Keratinocyte (primary cell): ENCODE measurements at regions not wholly inside any gene's neighbourhood (a gene's known extent, or its start where the extent isn't known, plus 50 kb on each side); places are given as distances from the start of the nearest gene placed in this dataset.

Experiments
- DNase-seq: peaks from one replicate; pipeline ENCODE4 v3.0.0-alpha.2; 2011; ENCODE audit warnings: low read depth, missing footprints, low spot score
- FAIRE-seq: peaks from 2 replicates; lab custom pipeline; 2011; peaks lifted over from hg19 to GRCh38; lab: Jason Lieb, UNC
- H2AFZ ChIP-seq: 2 replicates; pipeline ENCODE4 v1.6.0; 2012; ENCODE audit warnings: low read length, control low read depth, inconsistent platforms; ENCODE audit not compliant: control insufficient read depth
- H3K27ac ChIP-seq: 2 replicates; pipeline ENCODE4 v1.5.1; 2011; ENCODE audit warnings: low read length; ENCODE audit not compliant: control insufficient read depth, insufficient read depth
- H3K27me3 ChIP-seq: 3 replicates; pipeline ENCODE4 v1.6.0; 2011; ENCODE audit warnings: low read length; ENCODE audit not compliant: control insufficient read depth, insufficient read depth; ENCODE audit errors: extremely low read depth
- H3K36me3 ChIP-seq, 2 experiments: 2 replicates in 1 of 2; 3 replicates in 1 of 2; pipeline ENCODE4 v1.5.1; 2011; ENCODE audit warnings: low read length in 2 of 2, mild to moderate bottlenecking in 1 of 2; ENCODE audit not compliant: control insufficient read depth in 2 of 2, insufficient read depth in 2 of 2; ENCODE audit errors: extremely low read depth in 1 of 2
- H3K4me1 ChIP-seq: 3 replicates; pipeline ENCODE4 v1.5.1; 2011; ENCODE audit warnings: low read length; ENCODE audit not compliant: control insufficient read depth, insufficient read depth; ENCODE audit errors: extremely low read depth
- H3K4me2 ChIP-seq: 3 replicates; pipeline ENCODE4 v1.6.0; 2011; ENCODE audit warnings: low read depth, low read length; ENCODE audit not compliant: control insufficient read depth, insufficient read depth; ENCODE audit errors: extremely low read depth
- H3K4me3 ChIP-seq, 3 experiments: fragments of 200-600 bp in 1 of 3; sonication (generic) in 1 of 3; 2 replicates in 2 of 3; 3 replicates in 1 of 3; pipeline ENCODE4 v1.5.1; 2011 to 2016; ENCODE audit warnings: low read length in 3 of 3, mild to moderate bottlenecking in 3 of 3, control low read depth in 2 of 3, inconsistent platforms in 1 of 3, low read depth in 1 of 3, mixed read lengths in 1 of 3, mixed run types in 1 of 3, moderate library complexity in 1 of 3; ENCODE audit not compliant: control insufficient read depth in 2 of 3, insufficient read depth in 2 of 3; ENCODE audit errors: extremely low read depth in 1 of 3
- H3K79me2 ChIP-seq: 2 replicates; pipeline ENCODE4 v1.6.0; 2012; ENCODE audit warnings: low read length; ENCODE audit not compliant: control insufficient read depth, insufficient read depth
- H3K9ac ChIP-seq: 3 replicates; pipeline ENCODE4 v1.6.0; 2011; ENCODE audit warnings: low read length; ENCODE audit not compliant: control insufficient read depth, insufficient read depth; ENCODE audit errors: extremely low read depth
- H3K9me1 ChIP-seq: 3 replicates; pipeline ENCODE4 v1.6.0; 2011; ENCODE audit warnings: low read length; ENCODE audit not compliant: control insufficient read depth, insufficient read depth; ENCODE audit errors: extremely low read depth
- H3K9me3 ChIP-seq: 2 replicates; pipeline ENCODE4 v1.5.1; 2012; ENCODE audit warnings: low read depth, low read length; ENCODE audit not compliant: control insufficient read depth
- H4K20me1 ChIP-seq: 3 replicates; pipeline ENCODE4 v1.6.0; 2011; ENCODE audit warnings: low read length; ENCODE audit not compliant: control insufficient read depth, insufficient read depth; ENCODE audit errors: extremely low read depth
- EZH2 ChIP-seq: IDR thresholded peaks from one replicate; pipeline ENCODE4 v1.6.1; 2012; ENCODE audit warnings: inconsistent platforms, mild to moderate bottlenecking, low read length, moderate library complexity
- dilution Hi-C: fragments of 300-500 bp; cut with MboI; formaldehyde crosslinking; loops from one replicate; pipeline ENCODE4 v1.7.0; 2020; ENCODE audit warnings: low sequenced_read_pairs; ENCODE audit not compliant: extremely low pct_ligation_motif_present
- TF ChIP-seq, protein P1 (sequence below), 3 experiments: IDR thresholded peaks in 1 of 3; conservative IDR thresholded peaks in 1 of 3; optimal IDR thresholded peaks in 1 of 3; 2 replicates in 2 of 3; 3 replicates in 1 of 3; pipeline versions ENCODE3 to v1.5.1; 2011; ENCODE audit warnings: low read length in 3 of 3, mild to moderate bottlenecking in 3 of 3, moderate library complexity in 2 of 3, control low read depth in 1 of 3, inconsistent platforms in 1 of 3; ENCODE audit not compliant: insufficient read depth in 2 of 3; ENCODE audit errors: extremely low read depth in 1 of 3

DNA sequence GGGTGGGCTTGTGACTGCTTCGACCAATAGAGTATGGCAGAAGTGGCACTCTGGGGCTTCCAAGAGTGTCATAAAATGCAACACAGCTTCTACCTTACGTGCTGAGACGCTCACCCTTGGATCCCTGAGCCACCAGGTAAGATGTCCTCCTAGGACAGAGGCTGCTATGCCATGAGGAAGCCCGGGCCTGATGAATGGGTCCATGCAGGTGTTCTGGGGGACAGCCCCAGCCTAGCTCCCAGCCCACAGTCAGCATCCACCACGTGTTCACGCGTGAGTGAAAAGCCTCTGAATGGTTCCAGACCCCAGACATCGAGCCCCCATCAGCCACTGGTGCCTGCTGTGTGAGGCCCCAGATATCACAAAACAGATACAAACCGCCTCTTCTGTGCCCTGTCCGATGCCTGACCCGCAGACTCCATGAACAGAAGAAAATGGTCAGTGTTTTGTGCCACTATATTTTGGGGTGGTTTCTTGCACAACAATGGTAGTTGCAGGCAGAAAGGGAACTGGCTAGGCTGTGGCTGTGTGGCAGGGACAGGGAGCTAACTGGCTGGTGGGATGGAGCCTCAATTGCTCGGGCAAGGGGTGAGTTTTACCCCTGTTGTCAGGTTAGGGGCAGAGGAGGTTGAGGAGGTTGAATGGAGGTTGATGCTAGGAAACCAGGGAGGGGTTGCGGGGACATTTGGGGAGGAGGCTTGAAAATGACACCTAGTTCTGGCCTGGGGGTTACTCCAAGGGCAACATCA is 92.2 kb downstream of the LINGO1 start:
- no peak overlapping the region for H3K27ac ChIP-seq
- no peaks in the 10 kb centered on the region for H3K36me3 ChIP-seq
- TF ChIP-seq, protein P1, sequence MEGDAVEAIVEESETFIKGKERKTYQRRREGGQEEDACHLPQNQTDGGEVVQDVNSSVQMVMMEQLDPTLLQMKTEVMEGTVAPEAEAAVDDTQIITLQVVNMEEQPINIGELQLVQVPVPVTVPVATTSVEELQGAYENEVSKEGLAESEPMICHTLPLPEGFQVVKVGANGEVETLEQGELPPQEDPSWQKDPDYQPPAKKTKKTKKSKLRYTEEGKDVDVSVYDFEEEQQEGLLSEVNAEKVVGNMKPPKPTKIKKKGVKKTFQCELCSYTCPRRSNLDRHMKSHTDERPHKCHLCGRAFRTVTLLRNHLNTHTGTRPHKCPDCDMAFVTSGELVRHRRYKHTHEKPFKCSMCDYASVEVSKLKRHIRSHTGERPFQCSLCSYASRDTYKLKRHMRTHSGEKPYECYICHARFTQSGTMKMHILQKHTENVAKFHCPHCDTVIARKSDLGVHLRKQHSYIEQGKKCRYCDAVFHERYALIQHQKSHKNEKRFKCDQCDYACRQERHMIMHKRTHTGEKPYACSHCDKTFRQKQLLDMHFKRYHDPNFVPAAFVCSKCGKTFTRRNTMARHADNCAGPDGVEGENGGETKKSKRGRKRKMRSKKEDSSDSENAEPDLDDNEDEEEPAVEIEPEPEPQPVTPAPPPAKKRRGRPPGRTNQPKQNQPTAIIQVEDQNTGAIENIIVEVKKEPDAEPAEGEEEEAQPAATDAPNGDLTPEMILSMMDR (optimal IDR thresholded peaks at IDR 0.05 in 1 of 3, IDR thresholded peaks at IDR 0.05 in 1 of 3, conservative IDR thresholded peaks at IDR 0.05 in 1 of 3; ENCODE audit: extremely low read depth in 1 of 3, insufficient read depth in 2 of 3, low read length in 3 of 3) = no peak
- TF ChIP-seq EZH2 = no peak
- no peaks in the 10 kb centered on the region for H3K9me3 ChIP-seq
- dilution Hi-C loops = no loop called here
- no peak overlapping the region for H2AFZ ChIP-seq
- H3K4me1 ChIP-seq = peaks cover 9% of the 10 kb centered on the region
- H3K4me3 ChIP-seq = no peak overlapping the region
- FAIRE-seq (no peak), DNase-seq (no peak)
- H3K27me3 ChIP-seq = peaks cover 3% of the 10 kb centered on the region
- no peaks in the 10 kb centered on the region for H3K9me1 ChIP-seq
- H3K79me2 ChIP-seq = no peaks in the 10 kb centered on the region
- no peak overlapping the region for H3K9ac ChIP-seq
- H4K20me1 ChIP-seq = no peaks in the 10 kb centered on the region
- H3K4me2 ChIP-seq = no peak overlapping the region

DNA sequence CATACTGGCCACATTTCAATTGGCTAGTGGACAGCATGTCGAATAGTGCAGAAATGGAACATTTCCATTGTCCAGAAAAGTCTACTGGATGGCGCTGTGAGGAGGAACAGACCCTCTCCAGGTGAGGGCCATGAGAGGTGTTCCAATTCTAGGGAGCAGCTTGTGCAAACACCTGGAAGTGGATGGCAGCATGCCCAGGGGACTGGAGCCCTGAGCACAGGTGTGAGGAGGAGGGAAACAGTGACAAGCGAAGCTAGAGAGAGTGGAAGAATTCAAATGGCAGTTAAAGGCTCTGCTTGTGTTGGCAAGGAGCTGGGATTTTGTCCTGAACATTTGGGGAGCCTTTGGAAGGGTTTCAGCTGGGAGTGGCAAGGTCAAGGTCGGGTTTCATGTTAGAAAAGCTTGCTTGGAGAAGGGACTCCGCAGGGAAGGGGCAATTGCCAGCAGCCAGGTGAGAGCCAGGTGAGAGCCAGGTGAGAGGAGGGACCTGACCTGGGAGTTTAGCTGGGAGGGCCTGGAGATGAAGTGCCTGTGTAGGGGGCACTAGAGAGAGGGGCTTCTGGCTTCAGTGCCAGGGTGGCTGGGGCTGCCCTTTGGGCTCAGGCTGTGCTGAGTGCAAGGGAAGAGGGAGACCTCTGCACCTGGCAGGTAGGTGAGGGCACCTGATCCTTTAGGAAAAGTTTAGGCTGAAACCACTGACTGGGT is 93.8 kb downstream of the LINGO1 start:
- dilution Hi-C loops = no loop called here

More for the DNA sequence above, 93.8 kb downstream of the LINGO1 start:
- H3K9me1 ChIP-seq = no peaks in the 10 kb centered on the region
- no peaks in the 10 kb centered on the region for H4K20me1 ChIP-seq
- H3K36me3 ChIP-seq = no peaks in the 10 kb centered on the region
- no peaks in the 10 kb centered on the region for H3K9me3 ChIP-seq
- DNase-seq (no peak), FAIRE-seq (no peak)
- H3K4me3 ChIP-seq = no peak overlapping the region
- no peaks in the 10 kb centered on the region for H3K79me2 ChIP-seq
- no peak overlapping the region for H3K4me2 ChIP-seq
- H3K27ac ChIP-seq = no peak overlapping the region
- H3K27me3 ChIP-seq = no peaks in the 10 kb centered on the region
- H3K9ac ChIP-seq = no peak overlapping the region
- peaks cover 9% of the 10 kb centered on the region for H3K4me1 ChIP-seq
- TF ChIP-seq, protein P1 (optimal IDR thresholded peaks at IDR 0.05 in 1 of 3, IDR thresholded peaks at IDR 0.05 in 1 of 3, conservative IDR thresholded peaks at IDR 0.05 in 1 of 3; ENCODE audit: extremely low read depth in 1 of 3, insufficient read depth in 2 of 3, low read length in 3 of 3) = no peak
- no peak for TF ChIP-seq EZH2
- H2AFZ ChIP-seq = no peak overlapping the region
